Kidney epithelial cell (primary cell): ENCODE measurements at regions not wholly inside any gene's neighbourhood (a gene's known extent, or its start where the extent isn't known, plus 50 kb on each side); places are given as distances from the start of the nearest gene placed in this dataset.
"Not testable (repeated sequence)": the region's sequence is repeated elsewhere in the genome, so short reads cannot be mapped to it uniquely, and the experiment has no call there.

Experiments used
- DNase-seq: peaks from one replicate; pipeline ENCODE4 v3.0.0-alpha.2; 2010; ENCODE audit warnings: low read depth
- H3K27me3 ChIP-seq: 2 replicates; pipeline ENCODE4 v1.6.0; 2011; ENCODE audit warnings: low read length; ENCODE audit not compliant: control insufficient read depth, insufficient read depth
- H3K36me3 ChIP-seq: 2 replicates; pipeline ENCODE4 v1.5.1; 2011; ENCODE audit warnings: low read length; ENCODE audit not compliant: control insufficient read depth, insufficient read depth
- H3K4me3 ChIP-seq: 2 replicates; pipeline ENCODE4 v1.5.1; 2011; ENCODE audit warnings: low read depth, mild to moderate bottlenecking, control low read depth, low read length
- TF ChIP-seq, protein P1 (sequence below): IDR thresholded peaks from 2 replicates; pipeline ENCODE4 v1.5.1; 2011; ENCODE audit warnings: mild to moderate bottlenecking, moderate library complexity, low read length, control low read depth, inconsistent platforms; ENCODE audit not compliant: insufficient read depth, poor library complexity, severe bottlenecking

GRCh38 chr7:26937939-26938623, 73.7 kb upstream of the SKAP2 start:
- H3K4me3 ChIP-seq, result no peak overlapping the region
- DNase-seq, result peak; percentile 61
- no peaks in the 10 kb centered on the region for H3K36me3 ChIP-seq
- TF ChIP-seq, protein P1, sequence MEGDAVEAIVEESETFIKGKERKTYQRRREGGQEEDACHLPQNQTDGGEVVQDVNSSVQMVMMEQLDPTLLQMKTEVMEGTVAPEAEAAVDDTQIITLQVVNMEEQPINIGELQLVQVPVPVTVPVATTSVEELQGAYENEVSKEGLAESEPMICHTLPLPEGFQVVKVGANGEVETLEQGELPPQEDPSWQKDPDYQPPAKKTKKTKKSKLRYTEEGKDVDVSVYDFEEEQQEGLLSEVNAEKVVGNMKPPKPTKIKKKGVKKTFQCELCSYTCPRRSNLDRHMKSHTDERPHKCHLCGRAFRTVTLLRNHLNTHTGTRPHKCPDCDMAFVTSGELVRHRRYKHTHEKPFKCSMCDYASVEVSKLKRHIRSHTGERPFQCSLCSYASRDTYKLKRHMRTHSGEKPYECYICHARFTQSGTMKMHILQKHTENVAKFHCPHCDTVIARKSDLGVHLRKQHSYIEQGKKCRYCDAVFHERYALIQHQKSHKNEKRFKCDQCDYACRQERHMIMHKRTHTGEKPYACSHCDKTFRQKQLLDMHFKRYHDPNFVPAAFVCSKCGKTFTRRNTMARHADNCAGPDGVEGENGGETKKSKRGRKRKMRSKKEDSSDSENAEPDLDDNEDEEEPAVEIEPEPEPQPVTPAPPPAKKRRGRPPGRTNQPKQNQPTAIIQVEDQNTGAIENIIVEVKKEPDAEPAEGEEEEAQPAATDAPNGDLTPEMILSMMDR, result no peak
- H3K27me3 ChIP-seq, result no peaks in the 10 kb centered on the region

DNA sequence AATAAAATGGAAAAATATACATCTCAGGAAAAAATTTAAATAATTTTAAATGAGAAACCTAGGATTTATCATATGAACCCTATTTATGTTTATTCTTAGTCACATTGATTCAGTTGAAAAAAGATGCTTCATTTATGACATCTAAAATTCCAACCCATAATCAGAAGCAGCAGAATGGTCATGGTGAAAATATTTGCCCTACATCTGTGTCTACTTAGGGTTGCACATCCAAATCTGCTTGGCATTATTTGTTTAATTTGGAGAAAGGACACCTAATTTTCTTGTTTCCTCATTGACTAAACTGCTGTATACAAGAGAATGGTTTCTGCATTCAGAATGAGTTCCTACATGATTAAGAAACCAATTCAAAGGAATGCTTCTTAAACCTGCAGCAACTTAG, 72.9 kb upstream of the SKAP2 start:
- TF ChIP-seq, protein P1, result no peak
- H3K36me3 ChIP-seq, result no peaks in the 10 kb centered on the region
- H3K4me3 ChIP-seq, result no peak overlapping the region
- no peaks in the 10 kb centered on the region for H3K27me3 ChIP-seq
- DNase-seq, result no peak

GRCh38 chr7:26932616-26933015, 68.2 kb upstream of the SKAP2 start:
- not testable (repeated sequence) for H3K4me3 ChIP-seq, H3K27me3 ChIP-seq, H3K36me3 ChIP-seq, DNase-seq

DNA sequence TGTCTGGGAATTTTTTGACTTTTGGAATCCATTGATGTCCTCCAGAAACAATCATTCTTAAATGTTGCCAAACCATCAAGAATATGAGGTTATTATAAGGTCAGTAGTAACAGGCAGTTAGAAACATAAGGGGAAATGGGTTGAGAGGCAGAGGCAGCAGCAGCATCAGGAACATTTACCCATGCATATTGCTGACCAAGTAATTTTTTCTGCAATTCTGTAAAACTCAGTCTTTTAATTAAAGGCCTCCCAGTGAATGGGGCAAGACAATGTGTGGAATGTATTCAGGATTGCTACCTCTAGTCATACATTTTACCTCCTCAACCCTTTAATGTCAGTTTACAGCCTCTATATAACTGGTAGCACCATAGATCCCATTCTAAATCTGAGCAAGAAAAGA, 66.5 kb upstream of the SKAP2 start:
- Histone ChIP-seq H3K36me3 (no peaks in the 10 kb centered on the region), H3K27me3 (no peaks in the 10 kb centered on the region), H3K4me3 (no peak overlapping the region)
- no peak for DNase-seq
- TF ChIP-seq, protein P1, result no peak

GRCh38 chr7:26930201-26930600, 65.8 kb upstream of the SKAP2 start:
- TF ChIP-seq, protein P1, result no peak
- DNase-seq, result no peak
- H3K36me3 ChIP-seq, result no peaks in the 10 kb centered on the region

DNA sequence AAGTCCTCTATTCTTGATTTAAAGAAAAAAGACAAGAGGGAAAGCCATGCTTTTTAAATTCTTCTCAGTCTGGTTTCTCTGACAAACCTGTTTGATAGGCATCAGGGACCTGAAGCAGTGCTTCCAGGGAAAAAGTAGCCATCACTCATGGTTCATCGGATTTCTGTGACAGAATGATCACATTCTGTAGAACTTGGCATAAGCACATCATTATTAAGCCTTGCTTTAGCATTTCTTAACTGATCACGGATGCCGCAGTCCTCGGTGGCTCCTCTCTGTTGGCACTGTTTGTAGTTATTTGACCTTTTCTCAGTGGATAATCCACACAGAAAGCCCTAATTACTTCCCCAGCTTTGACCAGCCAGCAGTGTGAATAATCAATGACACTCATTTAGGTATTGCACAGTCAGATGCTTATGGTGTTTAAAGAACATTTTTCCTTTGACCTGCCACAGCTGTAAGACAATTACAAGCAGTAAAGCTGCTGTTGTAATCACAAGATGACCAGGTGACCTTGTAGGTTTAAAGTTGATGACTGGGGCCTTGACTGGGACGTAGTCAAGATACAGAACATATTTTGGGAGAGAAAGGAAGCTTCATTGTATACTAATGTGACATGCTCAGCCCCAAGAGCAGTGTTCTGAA, 64.4 kb upstream of the SKAP2 start:
- no peaks in the 10 kb centered on the region for H3K27me3 ChIP-seq
- no peak for DNase-seq
- no peak overlapping the region for H3K4me3 ChIP-seq
- no peaks in the 10 kb centered on the region for H3K36me3 ChIP-seq
- TF ChIP-seq, protein P1, result no peak

More at GRCh38 chr7:26930201-26930600, 65.8 kb upstream of the SKAP2 start:
- Histone ChIP-seq H3K27me3 (no peaks in the 10 kb centered on the region), H3K4me3 (no peak overlapping the region)
